DOHH2 (cell line): ENCODE measurements at regions not wholly inside any gene's neighbourhood (a gene's known extent, or its start where the extent isn't known, plus 50 kb on each side); places are given as distances from the start of the nearest gene placed in this dataset.

Experiments used
- CTCF ChIP-seq: fragments of 200-600 bp; sonication (generic); IDR thresholded peaks from one replicate; pipeline ENCODE4 v1.5.1; 2014; ENCODE audit warnings: antibody characterized with exemption, mild to moderate bottlenecking, low read depth, low read length; ENCODE audit not compliant: poor library complexity, severe bottlenecking
- EZH2phosphoT487 ChIP-seq: fragments of 200-600 bp; sonication (generic); IDR thresholded peaks from 2 replicates; pipeline ENCODE4 v1.6.1; 2017; ENCODE audit warnings: borderline replicate concordance, mild to moderate bottlenecking, antibody characterized with exemption, low read length, moderate library complexity, mixed read lengths

- TF ChIP-seq CTCF, result no peak
- TF ChIP-seq EZH2phosphoT487, result no peak
Measured at GRCh38 chr21:17454315-17455027, 58.4 kb upstream of the CXADR start.
